WTC11 (cell line): ENCODE measurements at regions not wholly inside any gene's neighbourhood (a gene's known extent, or its start where the extent isn't known, plus 50 kb on each side); places are given as distances from the start of the nearest gene placed in this dataset.

ENCODE experiments used
- CTCF ChIP-seq: fragments of 200-600 bp; IDR thresholded peaks from 2 replicates; pipeline ENCODE4 v1.8.0; 2022; ENCODE audit warnings: antibody characterized with exemption
- ELF4 ChIP-seq: sonication (generic); formaldehyde crosslinking; IDR thresholded peaks from 2 replicates; pipeline ENCODE4 v1.8.1; 2022; ENCODE audit warnings: low read depth, mild to moderate bottlenecking, moderate library complexity, missing genetic modification reagents
- IRF1 ChIP-seq: sonication (generic); formaldehyde crosslinking; IDR thresholded peaks from 2 replicates; pipeline ENCODE4 v1.8.0; 2023; ENCODE audit warnings: missing genetic modification reagents
- KAT7 ChIP-seq: sonication (generic); formaldehyde crosslinking; IDR thresholded peaks from 2 replicates; pipeline ENCODE4 v1.8.1; 2023; ENCODE audit warnings: missing genetic modification reagents, mild to moderate bottlenecking, borderline replicate concordance
- OVOL2 ChIP-seq: fragments of 250-450 bp; sonication (Bioruptor Pico); IDR thresholded peaks from 2 replicates; pipeline ENCODE4 v1.9.0; 2021; ENCODE audit warnings: mild to moderate bottlenecking, borderline replicate concordance
- TEAD4 ChIP-seq: sonication (generic); formaldehyde crosslinking; IDR thresholded peaks from 2 replicates; pipeline ENCODE4 v1.8.0; 2022; ENCODE audit warnings: mild to moderate bottlenecking, missing genetic modification reagents

- TF ChIP-seq CTCF (no peak), TEAD4 (CRISPR knock-in tag) (no peak), KAT7 (CRISPR knock-in tag) (no peak), IRF1 (CRISPR knock-in tag) (no peak), OVOL2 (no peak), ELF4 (no peak)
These were observed 883.6 kb downstream of the TAF11L14 start for GRCh38 chr5:18517641-18518380.
